ENCODE measurements at regions not wholly inside any gene's neighbourhood (a gene's known extent, or its start where the extent isn't known, plus 50 kb on each side); places are given as distances from the start of the nearest gene placed in this dataset.
"Not testable (repeated sequence)": the region's sequence is repeated elsewhere in the genome, so short reads cannot be mapped to it uniquely, and the experiment has no call there.

GRCh38 chr6:140269591-140270165 lies 895.2 kb upstream of the CITED2 start:
- Histone ChIP-seq H3K27me3 (ENCODE audit: low read depth) (no peaks in the 10 kb centered on the region), H3K27ac (no peak overlapping the region), H3K36me3 (no peaks in the 10 kb centered on the region), H3K4me1 (no peaks in the 10 kb centered on the region), H3K4me3 (no peak overlapping the region), H3K9me3 (no peaks in the 10 kb centered on the region)
- TF ChIP-seq, protein P1, sequence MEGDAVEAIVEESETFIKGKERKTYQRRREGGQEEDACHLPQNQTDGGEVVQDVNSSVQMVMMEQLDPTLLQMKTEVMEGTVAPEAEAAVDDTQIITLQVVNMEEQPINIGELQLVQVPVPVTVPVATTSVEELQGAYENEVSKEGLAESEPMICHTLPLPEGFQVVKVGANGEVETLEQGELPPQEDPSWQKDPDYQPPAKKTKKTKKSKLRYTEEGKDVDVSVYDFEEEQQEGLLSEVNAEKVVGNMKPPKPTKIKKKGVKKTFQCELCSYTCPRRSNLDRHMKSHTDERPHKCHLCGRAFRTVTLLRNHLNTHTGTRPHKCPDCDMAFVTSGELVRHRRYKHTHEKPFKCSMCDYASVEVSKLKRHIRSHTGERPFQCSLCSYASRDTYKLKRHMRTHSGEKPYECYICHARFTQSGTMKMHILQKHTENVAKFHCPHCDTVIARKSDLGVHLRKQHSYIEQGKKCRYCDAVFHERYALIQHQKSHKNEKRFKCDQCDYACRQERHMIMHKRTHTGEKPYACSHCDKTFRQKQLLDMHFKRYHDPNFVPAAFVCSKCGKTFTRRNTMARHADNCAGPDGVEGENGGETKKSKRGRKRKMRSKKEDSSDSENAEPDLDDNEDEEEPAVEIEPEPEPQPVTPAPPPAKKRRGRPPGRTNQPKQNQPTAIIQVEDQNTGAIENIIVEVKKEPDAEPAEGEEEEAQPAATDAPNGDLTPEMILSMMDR (IDR thresholded peaks at IDR 0.05), result no peak
- ATAC-seq (no peak), DNase-seq (no peak)
- intact Hi-C loops (cut with DNase I), result no loop called here

GRCh38 chr6:140264431-140264830 lies 890.0 kb upstream of the CITED2 start:
- DNase-seq, result no peak
- intact Hi-C loops (cut with DNase I), result no loop called here
- Histone ChIP-seq H3K27me3 (ENCODE audit: low read depth) (no peaks in the 10 kb centered on the region), H3K4me3 (no peak overlapping the region), H3K4me1 (no peaks in the 10 kb centered on the region), H3K36me3 (no peaks in the 10 kb centered on the region), H3K9me3 (no peaks in the 10 kb centered on the region), H3K27ac (no peak overlapping the region)
- no peak for ATAC-seq
- TF ChIP-seq, protein P1 (IDR thresholded peaks at IDR 0.05), result no peak

GRCh38 chr6:140258302-140258701 lies 883.9 kb upstream of the CITED2 start:
- H3K36me3 ChIP-seq; H3K27ac ChIP-seq; H3K27me3 ChIP-seq (ENCODE audit: low read depth); DNase-seq; H3K9me3 ChIP-seq; ATAC-seq; intact Hi-C loops (cut with DNase I); H3K4me1 ChIP-seq; H3K4me3 ChIP-seq: not testable (repeated sequence)

- H3K36me3 ChIP-seq, result no peaks in the 10 kb centered on the region
- DNase-seq (no peak), ATAC-seq (no peak)
- no peaks in the 10 kb centered on the region for H3K4me1 ChIP-seq
- no peak overlapping the region for H3K4me3 ChIP-seq
- H3K9me3 ChIP-seq, result no peaks in the 10 kb centered on the region
- no peak overlapping the region for H3K27ac ChIP-seq
- intact Hi-C loops (cut with DNase I), result no loop called here
- H3K27me3 ChIP-seq (ENCODE audit: low read depth), result no peaks in the 10 kb centered on the region
- TF ChIP-seq, protein P1 (IDR thresholded peaks at IDR 0.05), result no peak
Measured at GRCh38 chr6:140256248-140256647, 881.8 kb upstream of the CITED2 start.

GRCh38 chr6:140253096-140253495 lies 878.6 kb upstream of the CITED2 start:
- H3K9me3 ChIP-seq, result no peaks in the 10 kb centered on the region
- no peak for DNase-seq
- H3K27ac ChIP-seq, result no peak overlapping the region
- H3K36me3 ChIP-seq, result no peaks in the 10 kb centered on the region
- no peak overlapping the region for H3K4me3 ChIP-seq
- no peaks in the 10 kb centered on the region for H3K4me1 ChIP-seq
- no peak for ATAC-seq
- intact Hi-C loops (cut with DNase I), result no loop called here
- TF ChIP-seq, protein P1 (IDR thresholded peaks at IDR 0.05), result no peak
- no peaks in the 10 kb centered on the region for H3K27me3 ChIP-seq (ENCODE audit: low read depth)

DNA sequence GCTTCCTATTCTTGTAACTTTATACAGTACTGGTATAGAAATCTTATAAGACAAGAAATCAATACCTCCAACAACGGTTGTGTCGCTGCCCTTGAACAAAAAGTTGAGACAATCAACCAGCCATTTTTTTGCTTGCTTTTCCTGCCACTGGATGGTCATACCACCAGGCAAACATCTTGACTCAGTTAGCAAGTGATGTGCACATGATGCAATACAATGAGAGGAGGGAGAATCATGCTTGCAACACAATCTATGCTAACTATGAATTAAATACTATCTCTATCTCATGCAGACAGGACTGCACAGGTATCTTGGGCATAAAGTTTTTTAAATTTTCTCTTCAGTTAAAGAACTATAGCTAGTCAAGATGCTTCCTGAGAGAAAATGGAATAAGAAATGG lies 877.7 kb upstream of the CITED2 start:
- no peaks in the 10 kb centered on the region for H3K27me3 ChIP-seq (ENCODE audit: low read depth)
- DNase-seq, result no peak
- no peaks in the 10 kb centered on the region for H3K9me3 ChIP-seq
- no peaks in the 10 kb centered on the region for H3K4me1 ChIP-seq
- no peak for ATAC-seq
- no peak overlapping the region for H3K27ac ChIP-seq
- intact Hi-C loops (cut with DNase I), result no loop called here
- H3K36me3 ChIP-seq, result no peaks in the 10 kb centered on the region
- TF ChIP-seq, protein P1 (IDR thresholded peaks at IDR 0.05), result no peak
- H3K4me3 ChIP-seq, result no peak overlapping the region

All from lower lobe of right lung (tissue), 2 donors.